ENCODE measurements at regions not wholly inside any gene's neighbourhood (a gene's known extent, or its start where the extent isn't known, plus 50 kb on each side); places are given as distances from the start of the nearest gene placed in this dataset.

DNA sequence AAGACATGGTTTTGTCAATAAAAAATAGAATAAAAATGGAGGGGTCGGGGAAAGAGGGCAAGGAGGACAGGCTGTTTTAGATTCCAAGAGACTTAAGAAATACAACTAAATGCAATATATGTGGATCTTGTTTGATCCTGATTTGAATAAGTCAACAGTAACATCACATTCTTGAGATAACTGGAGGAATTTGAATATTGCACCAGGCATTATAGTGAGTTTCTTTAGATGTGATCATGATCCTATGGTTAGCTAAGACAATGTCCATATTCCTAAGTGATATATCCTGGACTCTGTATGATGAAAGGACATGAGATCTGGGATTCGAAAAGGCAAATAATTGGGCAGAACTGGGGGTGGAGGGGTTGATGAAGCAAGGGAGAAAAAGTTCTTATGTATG lies 311.8 kb downstream of the PLPP3 start:
- TF ChIP-seq, protein P1, sequence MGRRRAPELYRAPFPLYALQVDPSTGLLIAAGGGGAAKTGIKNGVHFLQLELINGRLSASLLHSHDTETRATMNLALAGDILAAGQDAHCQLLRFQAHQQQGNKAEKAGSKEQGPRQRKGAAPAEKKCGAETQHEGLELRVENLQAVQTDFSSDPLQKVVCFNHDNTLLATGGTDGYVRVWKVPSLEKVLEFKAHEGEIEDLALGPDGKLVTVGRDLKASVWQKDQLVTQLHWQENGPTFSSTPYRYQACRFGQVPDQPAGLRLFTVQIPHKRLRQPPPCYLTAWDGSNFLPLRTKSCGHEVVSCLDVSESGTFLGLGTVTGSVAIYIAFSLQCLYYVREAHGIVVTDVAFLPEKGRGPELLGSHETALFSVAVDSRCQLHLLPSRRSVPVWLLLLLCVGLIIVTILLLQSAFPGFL (CRISPR knock-in tag; IDR thresholded peaks at IDR 0.05; ENCODE audit: borderline replicate concordance): no peak
- TF ChIP-seq, protein P2, sequence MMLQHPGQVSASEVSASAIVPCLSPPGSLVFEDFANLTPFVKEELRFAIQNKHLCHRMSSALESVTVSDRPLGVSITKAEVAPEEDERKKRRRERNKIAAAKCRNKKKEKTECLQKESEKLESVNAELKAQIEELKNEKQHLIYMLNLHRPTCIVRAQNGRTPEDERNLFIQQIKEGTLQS (CRISPR knock-in tag; conservative IDR thresholded peaks at IDR 0.05): no peak
- TF ChIP-seq NR2C2 (CRISPR knock-in tag; IDR thresholded peaks at IDR 0.05): no peak
- TF ChIP-seq, protein P3, sequence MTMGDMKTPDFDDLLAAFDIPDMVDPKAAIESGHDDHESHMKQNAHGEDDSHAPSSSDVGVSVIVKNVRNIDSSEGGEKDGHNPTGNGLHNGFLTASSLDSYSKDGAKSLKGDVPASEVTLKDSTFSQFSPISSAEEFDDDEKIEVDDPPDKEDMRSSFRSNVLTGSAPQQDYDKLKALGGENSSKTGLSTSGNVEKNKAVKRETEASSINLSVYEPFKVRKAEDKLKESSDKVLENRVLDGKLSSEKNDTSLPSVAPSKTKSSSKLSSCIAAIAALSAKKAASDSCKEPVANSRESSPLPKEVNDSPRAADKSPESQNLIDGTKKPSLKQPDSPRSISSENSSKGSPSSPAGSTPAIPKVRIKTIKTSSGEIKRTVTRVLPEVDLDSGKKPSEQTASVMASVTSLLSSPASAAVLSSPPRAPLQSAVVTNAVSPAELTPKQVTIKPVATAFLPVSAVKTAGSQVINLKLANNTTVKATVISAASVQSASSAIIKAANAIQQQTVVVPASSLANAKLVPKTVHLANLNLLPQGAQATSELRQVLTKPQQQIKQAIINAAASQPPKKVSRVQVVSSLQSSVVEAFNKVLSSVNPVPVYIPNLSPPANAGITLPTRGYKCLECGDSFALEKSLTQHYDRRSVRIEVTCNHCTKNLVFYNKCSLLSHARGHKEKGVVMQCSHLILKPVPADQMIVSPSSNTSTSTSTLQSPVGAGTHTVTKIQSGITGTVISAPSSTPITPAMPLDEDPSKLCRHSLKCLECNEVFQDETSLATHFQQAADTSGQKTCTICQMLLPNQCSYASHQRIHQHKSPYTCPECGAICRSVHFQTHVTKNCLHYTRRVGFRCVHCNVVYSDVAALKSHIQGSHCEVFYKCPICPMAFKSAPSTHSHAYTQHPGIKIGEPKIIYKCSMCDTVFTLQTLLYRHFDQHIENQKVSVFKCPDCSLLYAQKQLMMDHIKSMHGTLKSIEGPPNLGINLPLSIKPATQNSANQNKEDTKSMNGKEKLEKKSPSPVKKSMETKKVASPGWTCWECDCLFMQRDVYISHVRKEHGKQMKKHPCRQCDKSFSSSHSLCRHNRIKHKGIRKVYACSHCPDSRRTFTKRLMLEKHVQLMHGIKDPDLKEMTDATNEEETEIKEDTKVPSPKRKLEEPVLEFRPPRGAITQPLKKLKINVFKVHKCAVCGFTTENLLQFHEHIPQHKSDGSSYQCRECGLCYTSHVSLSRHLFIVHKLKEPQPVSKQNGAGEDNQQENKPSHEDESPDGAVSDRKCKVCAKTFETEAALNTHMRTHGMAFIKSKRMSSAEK (CRISPR knock-in tag; IDR thresholded peaks at IDR 0.05; ENCODE audit: borderline replicate concordance): no peak
- TF ChIP-seq, protein P4, sequence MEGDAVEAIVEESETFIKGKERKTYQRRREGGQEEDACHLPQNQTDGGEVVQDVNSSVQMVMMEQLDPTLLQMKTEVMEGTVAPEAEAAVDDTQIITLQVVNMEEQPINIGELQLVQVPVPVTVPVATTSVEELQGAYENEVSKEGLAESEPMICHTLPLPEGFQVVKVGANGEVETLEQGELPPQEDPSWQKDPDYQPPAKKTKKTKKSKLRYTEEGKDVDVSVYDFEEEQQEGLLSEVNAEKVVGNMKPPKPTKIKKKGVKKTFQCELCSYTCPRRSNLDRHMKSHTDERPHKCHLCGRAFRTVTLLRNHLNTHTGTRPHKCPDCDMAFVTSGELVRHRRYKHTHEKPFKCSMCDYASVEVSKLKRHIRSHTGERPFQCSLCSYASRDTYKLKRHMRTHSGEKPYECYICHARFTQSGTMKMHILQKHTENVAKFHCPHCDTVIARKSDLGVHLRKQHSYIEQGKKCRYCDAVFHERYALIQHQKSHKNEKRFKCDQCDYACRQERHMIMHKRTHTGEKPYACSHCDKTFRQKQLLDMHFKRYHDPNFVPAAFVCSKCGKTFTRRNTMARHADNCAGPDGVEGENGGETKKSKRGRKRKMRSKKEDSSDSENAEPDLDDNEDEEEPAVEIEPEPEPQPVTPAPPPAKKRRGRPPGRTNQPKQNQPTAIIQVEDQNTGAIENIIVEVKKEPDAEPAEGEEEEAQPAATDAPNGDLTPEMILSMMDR (IDR thresholded peaks at IDR 0.05): no peak
- TF ChIP-seq, protein P5, sequence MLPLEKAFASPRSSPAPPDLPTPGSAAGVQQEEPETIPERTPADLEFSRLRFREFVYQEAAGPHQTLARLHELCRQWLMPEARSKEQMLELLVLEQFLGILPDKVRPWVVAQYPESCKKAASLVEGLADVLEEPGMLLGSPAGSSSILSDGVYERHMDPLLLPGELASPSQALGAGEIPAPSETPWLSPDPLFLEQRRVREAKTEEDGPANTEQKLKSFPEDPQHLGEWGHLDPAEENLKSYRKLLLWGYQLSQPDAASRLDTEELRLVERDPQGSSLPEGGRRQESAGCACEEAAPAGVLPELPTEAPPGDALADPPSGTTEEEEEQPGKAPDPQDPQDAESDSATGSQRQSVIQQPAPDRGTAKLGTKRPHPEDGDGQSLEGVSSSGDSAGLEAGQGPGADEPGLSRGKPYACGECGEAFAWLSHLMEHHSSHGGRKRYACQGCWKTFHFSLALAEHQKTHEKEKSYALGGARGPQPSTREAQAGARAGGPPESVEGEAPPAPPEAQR (CRISPR knock-in tag; IDR thresholded peaks at IDR 0.05): no peak
- no peak for TF ChIP-seq TEAD4 (CRISPR knock-in tag; IDR thresholded peaks at IDR 0.05)
- TF ChIP-seq ESRRA (CRISPR knock-in tag; IDR thresholded peaks at IDR 0.05; ENCODE audit: borderline replicate concordance): no peak
- TF ChIP-seq CREB1 (CRISPR knock-in tag; IDR thresholded peaks at IDR 0.05): no peak
- TF ChIP-seq, protein P6, sequence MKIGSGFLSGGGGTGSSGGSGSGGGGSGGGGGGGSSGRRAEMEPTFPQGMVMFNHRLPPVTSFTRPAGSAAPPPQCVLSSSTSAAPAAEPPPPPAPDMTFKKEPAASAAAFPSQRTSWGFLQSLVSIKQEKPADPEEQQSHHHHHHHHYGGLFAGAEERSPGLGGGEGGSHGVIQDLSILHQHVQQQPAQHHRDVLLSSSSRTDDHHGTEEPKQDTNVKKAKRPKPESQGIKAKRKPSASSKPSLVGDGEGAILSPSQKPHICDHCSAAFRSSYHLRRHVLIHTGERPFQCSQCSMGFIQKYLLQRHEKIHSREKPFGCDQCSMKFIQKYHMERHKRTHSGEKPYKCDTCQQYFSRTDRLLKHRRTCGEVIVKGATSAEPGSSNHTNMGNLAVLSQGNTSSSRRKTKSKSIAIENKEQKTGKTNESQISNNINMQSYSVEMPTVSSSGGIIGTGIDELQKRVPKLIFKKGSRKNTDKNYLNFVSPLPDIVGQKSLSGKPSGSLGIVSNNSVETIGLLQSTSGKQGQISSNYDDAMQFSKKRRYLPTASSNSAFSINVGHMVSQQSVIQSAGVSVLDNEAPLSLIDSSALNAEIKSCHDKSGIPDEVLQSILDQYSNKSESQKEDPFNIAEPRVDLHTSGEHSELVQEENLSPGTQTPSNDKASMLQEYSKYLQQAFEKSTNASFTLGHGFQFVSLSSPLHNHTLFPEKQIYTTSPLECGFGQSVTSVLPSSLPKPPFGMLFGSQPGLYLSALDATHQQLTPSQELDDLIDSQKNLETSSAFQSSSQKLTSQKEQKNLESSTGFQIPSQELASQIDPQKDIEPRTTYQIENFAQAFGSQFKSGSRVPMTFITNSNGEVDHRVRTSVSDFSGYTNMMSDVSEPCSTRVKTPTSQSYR (CRISPR knock-in tag; IDR thresholded peaks at IDR 0.05): no peak
- no peak for TF ChIP-seq ZNF263 (CRISPR knock-in tag; IDR thresholded peaks at IDR 0.05; ENCODE audit: low read depth)
- TF ChIP-seq, protein P7, sequence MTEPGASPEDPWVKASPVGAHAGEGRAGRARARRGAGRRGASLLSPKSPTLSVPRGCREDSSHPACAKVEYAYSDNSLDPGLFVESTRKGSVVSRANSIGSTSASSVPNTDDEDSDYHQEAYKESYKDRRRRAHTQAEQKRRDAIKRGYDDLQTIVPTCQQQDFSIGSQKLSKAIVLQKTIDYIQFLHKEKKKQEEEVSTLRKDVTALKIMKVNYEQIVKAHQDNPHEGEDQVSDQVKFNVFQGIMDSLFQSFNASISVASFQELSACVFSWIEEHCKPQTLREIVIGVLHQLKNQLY (CRISPR knock-in tag; IDR thresholded peaks at IDR 0.05): no peak
